HG03064 (cell line): ENCODE measurements at regions not wholly inside any gene's neighbourhood (a gene's known extent, or its start where the extent isn't known, plus 50 kb on each side); places are given as distances from the start of the nearest gene placed in this dataset.
"Not testable (repeated sequence)": the region's sequence is repeated elsewhere in the genome, so short reads cannot be mapped to it uniquely, and the experiment has no call there.

Experiments used
- ATAC-seq: cut with Tn5 transposase; IDR thresholded peaks from one replicate; pipeline ENCODE4 v1.9.1; 2021; ENCODE audit warnings: low read depth; ENCODE audit not compliant: unreplicated experiment

DNA sequence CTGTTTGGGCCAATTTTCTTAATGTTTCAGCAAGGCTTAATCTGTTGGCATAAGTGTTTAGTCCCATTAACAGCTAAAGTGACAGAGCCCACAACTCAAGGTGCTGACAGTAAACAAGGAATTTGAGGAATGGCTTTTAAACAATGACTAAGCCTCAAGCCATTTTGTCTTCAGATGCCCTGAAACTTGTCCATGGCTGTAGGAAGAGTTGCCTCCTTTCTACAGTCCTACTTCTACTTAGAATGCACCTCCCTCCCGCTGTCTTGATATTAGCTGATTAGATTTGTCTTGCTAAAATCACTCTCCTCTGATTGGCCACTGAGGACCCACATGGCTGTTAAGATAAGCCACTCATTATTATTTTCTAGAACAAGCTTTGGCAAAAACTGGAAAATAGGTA is 188.4 kb upstream of the OTX2 start:
- no peak for ATAC-seq

DNA sequence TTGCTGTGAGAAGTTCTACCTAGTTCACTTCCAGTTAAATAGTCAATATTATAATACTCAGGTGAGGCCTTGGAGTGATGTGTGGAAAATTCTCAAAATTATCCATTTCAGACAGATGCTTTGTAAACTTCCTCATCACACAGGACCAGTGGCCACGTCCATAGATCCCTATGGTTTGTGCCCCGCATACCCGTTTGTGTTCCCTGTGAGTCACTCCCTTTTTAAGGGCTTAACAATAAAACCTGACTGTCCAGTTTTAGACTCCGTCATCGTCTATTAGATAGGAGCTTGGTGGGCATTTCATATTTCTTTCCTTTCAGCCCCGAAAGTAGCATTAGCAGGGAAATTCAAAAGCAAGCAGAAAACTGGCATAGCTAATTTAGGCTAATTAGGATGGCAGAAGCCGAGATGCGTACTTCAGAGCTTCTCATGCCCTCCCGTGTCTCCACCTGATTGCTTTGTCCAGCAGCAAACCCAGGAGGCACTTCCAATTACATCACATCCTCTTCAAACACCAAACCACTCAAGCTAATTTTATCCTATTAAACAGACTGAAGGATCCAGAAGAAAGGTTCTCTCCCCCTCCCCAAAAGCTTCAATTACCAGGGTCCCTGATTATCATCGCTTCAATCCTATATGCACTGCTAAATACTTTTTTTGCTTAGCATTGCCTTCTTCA is 186.6 kb upstream of the OTX2 start:
- no peak for ATAC-seq

DNA sequence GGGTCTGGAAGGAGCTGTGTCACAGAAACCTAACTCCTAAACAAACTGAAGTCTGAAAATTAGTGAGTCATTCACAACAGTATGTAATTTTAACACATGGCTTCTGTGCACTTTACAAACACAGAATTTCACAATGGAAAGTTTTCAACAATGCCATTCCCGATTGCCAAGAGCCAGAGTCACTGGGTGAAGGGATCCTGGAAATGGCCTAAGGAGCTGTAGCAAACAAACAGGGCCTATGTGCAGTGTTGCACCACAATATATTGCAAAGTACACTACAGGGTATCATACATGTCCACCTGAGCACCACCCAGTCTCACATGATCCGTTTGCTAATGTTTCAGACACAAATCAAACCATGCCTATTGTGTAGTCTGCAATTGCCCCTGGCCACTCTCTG is 184.7 kb upstream of the OTX2 start:
- no peak for ATAC-seq

DNA sequence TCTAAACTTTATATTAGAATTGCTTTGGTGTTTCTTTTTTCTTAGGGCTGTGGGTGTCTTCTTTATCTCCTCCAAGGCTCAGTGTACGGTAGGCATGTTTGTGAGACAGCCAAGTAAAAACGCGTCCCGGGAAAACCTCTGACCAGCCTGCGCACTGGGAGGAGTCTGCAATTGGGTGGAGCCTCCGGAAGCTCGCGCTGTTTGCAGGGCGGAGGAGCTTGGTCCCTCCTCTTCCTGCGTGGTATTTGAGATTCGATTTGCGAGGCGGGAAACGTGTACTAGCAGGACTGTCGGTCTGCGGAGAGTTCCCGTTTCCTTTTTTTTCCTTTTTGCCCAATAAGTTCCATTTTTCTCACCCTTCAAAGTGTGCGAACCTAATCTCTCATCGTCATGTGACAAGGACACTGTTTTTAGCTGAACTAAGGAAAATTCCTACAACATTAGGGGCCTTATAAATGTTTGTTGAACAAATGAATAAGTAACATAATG is 182.1 kb upstream of the OTX2 start:
- no peak for ATAC-seq

DNA sequence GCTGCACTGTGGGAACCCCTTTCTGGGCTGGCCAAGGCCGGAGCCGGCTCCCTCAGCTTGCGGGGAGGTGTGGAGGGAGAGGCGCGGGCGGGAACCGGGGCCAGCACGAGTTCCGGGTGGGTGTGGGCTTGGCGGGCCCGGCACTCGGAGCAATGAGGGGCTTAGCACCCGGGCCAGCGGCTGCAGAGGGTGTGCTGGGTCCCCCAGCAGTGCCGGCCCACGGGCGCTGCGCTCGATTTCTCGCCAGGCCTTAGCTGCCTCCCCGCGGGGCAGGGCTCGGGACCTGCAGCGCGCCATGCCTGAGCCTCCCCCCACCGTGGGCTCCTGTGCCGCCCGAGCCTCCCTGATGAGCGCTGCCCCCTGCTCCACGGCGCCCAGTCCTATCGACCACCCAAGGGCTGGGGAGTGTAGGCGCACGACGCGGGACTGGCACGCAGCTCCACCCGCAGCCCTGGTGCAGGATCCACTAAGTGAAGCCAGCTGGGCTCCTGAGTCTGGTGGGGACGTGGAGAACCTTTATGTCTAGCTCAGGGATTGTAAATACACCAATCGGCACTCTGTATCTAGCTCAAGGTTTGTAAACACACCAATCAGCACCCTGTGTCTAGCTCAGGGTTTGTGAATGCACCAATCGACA is 180.8 kb upstream of the OTX2 start:
- ATAC-seq, result not testable (repeated sequence)

DNA sequence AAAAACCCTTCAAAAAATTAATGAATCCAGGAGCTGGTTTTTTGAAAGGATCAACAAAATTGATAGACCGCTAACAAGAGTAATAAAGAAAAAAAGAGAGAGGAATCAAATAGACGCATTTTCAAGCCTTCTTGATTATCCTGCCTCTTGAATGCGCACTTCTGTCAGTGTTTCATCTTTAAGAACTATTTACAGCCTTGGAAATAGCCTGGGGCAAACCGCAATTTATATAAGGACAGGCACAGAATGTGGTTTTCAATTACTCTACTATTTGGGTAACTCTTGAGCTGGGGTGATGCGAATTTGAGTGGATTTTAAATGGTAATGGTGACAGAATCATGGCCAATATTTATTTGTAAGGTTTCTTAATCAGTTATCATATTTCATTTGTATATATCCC is 179.1 kb upstream of the OTX2 start:
- ATAC-seq, result no peak

DNA sequence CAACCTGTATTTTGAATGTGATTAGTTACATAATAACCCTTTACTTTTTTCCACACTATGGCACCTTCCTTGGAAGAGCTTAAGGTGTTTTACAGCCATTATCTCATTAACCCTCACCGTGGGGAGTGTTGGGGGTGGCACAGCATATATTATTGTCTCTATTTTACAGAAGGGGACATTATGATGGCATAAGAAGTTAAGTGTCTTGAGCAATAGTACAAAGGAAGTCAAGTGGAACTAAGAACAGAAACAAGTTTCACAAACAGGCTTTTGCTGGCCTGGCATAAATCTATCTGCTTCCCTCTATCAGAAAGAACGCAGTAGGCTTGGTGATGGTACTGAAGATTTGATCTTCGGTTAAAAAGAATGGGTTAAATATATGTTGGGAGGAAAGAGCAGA is 169.7 kb upstream of the OTX2 start:
- ATAC-seq, result no peak

DNA sequence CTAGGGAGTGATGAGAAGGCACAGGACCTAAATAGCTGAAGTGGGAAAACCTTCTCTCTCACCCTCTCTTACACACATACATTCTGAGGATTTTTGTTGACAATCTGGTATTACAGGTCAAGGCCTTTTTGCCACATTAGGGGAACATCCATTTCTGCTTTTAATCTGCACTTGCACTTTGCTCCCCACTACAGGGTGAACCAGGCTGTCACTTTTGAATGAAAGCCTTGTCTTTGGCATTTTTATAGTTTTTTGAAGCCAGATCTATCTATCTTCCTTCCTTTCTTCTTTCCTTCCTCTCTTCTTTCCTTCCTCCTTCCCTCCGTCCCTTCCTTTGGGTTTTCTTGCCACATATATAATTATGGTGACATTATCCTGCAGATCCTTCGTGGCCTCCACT is 165.9 kb upstream of the OTX2 start:
- no peak for ATAC-seq

DNA sequence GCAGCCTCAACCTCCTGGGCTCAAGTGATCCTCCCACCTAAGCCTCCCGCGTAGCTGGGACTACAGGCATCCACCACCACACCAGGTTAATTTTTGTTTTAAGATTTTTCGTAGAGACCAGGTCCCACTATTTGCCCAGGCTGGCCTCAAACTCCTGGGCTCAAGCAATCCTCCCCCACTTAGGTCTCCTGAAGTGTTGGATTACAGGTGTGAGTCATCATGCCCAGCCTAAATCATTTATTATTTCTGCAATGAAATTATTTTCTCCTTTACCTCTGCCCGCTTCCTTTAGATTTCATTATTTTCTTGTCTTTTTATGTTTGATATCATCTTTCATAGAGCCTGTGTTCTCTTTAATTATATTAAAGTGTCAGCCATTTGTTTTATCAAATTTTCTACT is 165.2 kb upstream of the OTX2 start:
- ATAC-seq, result no peak

DNA sequence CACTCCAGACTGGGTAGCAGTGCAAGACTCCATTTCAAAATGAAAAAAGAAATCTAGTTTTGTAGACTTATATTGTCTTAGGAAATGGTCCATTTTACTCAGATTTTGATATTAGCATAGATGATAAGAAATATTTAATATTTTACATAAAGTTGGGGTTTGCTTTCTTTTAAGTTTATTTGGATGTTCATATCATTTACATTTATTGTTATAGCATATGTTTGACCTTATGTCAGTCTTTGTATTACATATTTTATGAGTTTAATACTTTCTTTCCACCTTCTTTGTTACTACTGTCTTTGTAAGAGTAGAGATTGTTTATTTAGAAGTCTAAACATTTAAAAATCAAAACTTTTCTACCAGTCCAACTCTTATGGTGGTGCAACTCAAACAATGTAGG is 162.7 kb upstream of the OTX2 start:
- ATAC-seq, result no peak

DNA sequence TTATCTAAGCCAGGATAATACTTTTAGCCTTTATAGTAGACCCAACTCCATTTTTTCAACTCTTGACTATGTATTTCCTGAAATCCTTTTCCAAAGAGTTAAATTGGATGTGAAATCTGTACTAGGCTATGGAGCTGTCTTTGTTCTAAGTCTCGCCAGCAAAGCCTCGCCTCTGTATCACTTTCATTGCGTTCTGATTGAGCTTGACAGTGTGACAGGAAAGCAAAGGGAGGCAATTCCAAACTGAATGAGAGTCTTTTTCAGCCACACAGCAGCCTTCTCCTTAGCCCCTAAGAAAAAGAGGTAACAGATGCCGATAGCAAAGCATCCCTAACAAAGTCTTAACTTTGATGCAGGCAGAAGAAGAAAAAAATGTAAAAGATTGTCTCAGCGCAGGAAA is 154.6 kb upstream of the OTX2 start:
- no peak for ATAC-seq

DNA sequence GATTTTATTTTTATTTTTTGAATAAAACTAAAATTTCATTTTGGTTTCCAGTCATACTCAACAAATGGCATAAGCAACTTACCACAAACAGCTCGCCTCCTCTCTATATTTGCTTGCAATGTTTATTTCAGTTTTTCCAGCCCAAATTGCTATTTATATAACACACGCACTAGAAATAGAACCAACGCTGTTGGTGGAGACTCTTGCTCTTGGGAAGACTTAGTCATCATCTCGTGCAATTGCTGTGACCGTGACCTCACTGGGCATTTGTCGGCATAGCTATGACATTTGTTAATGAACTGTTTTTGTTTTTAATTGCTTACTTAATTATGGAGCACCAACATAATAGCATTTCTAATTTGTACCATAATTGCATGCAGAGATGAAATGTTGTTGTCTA is 153.1 kb upstream of the OTX2 start:
- ATAC-seq, result no peak

DNA sequence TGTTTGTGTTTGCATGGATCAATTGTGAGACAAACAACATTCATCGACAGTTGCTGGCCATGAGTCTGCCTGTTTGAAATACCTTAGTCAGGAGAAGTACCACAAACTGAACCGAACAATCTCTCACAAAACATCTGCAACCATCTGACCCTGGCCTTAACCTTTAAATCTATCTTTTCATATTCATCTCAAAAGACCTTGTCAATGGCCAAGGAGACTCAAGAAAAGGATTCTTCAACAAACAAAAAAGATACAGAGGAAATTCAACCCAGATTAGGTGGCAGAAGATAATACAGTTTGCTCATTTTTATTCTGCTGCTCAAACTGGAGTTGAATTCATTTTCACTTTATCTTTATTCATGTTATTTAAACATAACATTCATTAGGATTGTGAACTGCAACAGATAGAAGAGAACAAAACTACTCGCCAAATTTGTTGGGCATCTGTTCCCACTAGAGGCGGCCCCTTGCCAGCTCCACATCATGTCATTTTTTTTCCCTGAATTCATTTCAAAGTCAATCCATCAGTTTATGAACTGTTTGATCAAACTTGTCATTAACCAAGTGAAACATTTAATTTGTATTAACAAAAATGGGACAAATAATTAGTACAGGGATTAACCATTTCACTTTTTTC is 152.3 kb upstream of the OTX2 start:
- ATAC-seq, result no peak

DNA sequence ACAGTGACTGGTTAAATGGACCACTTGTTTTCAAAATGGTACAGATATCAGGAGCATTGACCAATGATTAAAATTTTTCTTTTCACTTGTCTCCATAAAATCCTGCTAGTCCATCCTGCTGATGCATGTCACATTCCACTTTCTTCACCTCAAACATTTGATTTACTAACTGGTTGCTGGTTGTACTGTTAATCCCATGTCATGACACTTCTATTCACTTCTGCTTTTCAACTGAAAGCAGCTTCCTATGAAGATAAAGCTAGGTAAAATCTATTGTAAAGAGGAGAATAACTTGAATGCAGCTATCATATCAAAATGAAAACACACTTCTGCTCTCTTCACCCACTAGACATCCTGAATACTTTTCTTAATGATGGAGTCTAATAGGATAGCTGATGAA is 149.6 kb upstream of the OTX2 start:
- ATAC-seq, result no peak

DNA sequence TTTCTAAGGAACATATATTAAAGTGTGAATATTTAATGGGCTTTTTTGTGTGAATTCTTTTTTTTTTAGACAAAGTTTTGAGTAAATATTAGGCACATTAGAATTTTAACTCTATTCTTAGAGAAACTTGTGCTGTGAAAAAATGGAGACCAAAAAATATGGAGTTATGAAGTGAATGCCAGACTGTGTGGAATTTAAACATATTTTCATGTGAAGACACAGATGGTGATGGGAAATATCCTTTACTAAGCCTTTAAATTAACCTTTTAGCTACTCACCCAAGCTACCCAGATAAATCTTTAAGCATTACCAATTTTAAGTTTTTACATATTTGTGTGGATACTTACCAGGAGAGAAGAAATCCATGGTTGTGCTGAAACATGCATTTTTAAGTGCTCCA is 148.8 kb upstream of the OTX2 start:
- no peak for ATAC-seq

DNA sequence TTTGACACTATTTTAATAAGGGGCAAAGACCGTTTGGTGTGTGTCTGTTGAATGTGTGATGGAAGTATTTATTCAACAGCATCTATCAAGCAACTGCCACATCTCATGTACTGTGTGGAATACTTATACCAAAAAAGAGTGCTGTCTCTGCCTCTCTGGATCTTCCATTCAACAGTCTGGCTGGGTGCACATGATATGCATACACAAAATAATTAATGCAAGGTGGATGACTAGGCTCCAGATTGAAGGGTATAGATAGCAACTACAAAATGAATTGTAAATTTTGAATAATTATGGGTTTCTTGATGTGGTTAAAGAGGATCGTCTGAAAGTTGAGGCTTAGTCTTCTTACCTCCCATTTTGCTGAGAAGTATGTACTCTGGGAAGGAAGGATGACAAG is 145.9 kb upstream of the OTX2 start:
- ATAC-seq, result no peak

DNA sequence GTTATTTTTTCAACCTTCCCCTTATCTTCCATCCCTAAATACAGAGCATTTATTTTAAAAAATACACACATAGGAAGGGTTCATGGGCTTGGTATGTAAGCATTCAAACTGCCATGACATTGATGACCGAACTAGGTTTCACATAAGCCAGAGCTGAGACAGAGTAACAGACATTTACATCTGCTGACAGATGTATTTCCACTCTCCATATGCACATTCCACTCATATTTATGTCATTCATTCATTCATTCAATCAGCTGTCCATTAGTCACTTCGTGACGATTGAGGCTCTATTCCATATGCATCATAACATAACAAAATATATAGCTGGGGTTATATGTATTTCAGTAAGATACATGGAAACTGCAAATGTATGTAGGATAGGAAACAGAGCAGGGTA is 145.5 kb upstream of the OTX2 start:
- no peak for ATAC-seq

DNA sequence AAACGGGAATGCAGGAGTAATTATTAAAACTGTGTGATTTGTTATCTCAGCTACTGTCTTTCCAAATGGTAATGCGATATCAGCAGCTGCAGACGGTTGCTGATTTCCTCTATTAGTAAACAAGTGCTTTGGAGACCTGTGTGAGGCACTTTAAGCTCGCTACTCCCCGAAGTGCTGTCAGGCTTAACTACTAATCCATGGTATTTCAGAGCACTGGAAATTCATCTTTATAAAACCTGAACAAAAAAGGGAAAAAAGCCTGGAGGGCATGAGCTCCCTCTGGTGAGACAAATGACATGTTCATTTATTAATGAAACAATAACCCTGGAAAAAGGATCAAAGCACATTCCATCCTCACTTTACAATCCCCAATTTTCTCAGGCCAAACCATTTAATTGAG is 143.6 kb upstream of the OTX2 start:
- ATAC-seq, result no peak

DNA sequence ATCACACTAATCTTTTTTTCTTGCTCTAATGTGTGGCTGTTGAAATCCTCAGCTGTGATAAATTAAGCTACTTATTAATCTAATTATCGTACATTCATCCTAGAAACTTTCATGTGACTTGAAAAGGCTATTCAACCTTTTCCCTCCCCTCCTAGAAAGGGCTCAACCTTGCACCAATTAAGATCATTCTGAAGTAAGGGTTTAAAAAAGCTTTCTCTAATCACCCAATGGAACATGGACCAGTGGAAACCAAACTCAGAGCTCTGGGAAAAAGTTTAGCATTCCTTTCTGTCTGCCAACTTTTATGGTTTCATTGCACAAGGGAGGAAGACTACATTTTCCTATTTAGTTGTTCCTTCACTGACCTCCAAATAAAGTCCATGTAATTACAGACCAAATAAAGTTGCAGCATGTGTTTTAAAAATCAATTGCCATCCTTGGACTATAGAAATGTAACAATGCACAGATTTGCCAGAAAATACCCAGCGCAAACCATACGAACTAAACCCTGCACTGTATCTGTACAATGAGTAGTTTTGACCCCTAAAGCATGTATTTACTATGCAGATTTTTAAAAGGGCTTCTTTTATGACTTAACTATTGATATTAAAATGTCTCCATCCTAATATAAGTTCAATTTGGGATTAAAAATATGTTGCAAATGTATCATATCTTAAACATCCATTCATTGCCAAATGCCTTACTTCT is 142.6 kb upstream of the OTX2 start:
- ATAC-seq, result no peak

DNA sequence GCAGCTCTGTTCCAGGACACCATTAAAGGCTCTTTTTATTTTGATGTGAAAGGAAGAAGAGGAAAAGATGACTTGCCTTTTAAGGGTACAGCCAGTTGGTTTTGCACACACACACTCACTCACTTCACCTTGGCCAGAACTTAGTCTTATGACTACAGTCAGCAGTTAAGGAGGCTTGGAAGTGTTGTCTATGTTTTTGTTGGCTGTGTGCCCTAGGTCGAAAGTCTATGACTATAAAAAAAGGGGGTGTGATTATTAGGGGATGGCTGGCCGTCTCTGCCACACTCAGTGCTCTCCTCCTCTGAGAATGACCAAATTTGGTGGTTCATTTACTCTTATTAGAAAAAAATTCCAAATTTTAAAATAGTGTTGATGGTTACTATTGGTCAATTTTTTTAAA is 139.5 kb upstream of the OTX2 start:
- no peak for ATAC-seq

DNA sequence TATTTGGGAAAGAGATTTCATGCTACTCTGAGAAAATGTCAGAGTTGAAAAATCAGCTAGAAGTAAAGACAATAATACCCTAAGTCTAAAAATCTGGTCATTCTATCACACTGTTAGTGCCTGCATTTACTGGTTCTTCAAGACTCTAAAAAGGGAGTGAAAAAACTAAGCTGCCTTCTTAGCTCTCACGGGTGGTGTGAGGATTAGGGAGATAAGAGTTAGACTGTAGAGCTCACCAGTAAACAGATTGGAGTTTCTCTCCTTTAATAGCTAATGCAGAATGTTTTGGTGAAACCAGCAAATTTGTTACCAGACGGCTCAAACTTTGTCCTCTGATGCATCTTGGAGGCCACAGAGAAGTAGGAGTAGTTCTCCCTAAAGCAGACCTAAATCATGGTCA is 135.0 kb upstream of the OTX2 start:
- no peak for ATAC-seq

DNA sequence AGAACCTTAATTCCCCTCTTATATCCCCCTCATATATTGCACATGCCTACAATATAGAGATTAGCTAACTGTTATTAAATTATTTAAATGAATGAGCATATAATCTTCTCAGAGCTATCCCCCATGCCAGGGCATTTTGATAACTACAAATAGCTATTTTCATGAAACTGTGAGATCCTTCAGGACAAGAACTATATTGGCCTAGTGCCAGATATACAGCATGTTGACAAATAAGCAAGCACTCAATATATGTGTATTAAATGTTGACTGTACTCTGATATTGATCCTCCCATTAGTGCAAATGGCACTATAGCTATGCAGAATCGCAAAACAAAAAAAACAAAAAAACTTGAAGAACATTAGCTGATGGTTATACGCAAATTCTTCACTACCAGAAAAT is 134.1 kb upstream of the OTX2 start:
- ATAC-seq, result no peak
